Fibroblast of skin of scalp (primary cell): ENCODE measurements at regions not wholly inside any gene's neighbourhood (a gene's known extent, or its start where the extent isn't known, plus 50 kb on each side); places are given as distances from the start of the nearest gene placed in this dataset.

Source experiments
- DNase-seq: peaks from one replicate; pipeline ENCODE4 v3.0.0-alpha.2; 2013

DNA sequence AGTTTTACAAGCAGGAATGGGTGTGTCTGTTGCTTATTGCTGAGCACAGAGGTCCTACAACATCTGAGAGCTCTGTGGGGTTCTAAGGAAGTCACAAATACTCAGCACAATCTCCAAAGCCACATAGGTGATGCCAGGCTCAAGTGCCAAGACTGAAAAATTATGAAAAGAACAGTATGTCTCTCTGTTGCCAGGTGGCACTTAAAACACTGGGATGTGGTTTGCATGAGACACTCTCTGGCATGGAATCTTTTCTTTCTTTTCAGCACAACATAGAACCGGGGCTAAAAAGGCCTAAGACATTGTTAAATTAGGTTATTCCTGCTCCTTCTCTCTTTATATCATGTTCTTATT, 127.3 kb upstream of the PRICKLE2 start:
- DNase-seq, result no peak

DNA sequence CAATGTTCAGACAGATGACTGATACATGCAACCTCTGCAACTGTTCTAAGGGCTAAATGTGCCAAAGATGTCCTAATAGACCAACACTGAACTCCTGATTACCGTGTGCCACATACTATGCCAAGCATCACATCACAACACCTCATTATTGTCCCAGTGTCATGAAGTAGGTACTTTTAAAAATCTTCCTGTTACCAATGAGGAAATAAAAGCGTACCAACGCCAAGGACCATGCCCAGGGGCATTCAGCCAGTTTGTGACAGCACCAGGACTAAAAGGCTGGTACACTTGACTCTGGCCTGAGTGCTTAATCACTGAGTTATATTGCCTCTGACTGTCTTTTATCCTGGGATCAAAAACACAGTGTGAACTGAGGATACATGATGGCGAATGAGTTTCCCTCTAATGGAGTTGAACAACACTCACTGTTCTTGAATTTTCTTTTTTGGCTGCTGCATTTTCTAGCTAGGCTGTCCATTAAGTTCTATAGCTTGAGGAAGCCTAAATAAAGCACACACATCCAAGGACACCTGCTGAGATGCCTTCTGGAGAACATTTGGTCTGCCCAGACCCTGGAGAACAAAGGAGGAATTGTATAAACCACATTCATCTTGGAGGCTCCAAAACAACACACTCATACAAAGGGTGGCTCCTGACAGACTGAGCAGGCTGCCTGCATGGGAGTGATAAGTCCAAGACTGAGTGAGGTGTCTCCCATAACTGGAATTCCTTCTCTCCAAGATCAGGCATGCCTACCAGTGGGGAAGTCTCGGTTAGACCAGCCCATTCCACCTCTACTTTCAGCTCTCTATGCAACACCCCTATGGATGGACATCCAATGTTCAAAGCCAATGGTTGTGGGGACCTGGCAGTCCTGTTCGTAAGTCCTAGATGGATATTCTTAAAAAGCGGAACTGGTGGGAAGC, 126.7 kb upstream of the PRICKLE2 start:
- DNase-seq, result peak; percentile 66

DNA sequence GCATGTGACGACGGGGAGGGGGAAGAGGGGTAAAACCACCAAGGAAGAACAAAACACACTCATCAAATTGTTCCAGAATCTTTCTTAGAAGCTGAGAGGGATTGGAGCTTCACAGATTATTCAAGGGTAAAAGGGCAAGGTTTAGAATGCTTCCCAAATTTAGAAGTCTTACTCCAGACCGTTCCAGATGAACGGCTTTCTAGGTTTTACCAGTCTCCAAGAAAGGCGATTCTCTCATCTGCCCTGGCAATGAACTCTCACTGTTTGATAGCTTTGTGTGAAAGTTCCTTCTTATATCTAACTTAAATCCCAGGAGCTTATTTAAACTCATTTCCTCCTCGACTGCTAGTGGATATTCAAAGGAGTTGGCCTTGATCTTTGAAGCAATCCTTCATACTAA, 124.3 kb upstream of the PRICKLE2 start:
- DNase-seq, result no peak

GRCh38 chr3:64345371-64345770, 120.1 kb upstream of the PRICKLE2 start:
- DNase-seq, result peak; percentile 76

DNA sequence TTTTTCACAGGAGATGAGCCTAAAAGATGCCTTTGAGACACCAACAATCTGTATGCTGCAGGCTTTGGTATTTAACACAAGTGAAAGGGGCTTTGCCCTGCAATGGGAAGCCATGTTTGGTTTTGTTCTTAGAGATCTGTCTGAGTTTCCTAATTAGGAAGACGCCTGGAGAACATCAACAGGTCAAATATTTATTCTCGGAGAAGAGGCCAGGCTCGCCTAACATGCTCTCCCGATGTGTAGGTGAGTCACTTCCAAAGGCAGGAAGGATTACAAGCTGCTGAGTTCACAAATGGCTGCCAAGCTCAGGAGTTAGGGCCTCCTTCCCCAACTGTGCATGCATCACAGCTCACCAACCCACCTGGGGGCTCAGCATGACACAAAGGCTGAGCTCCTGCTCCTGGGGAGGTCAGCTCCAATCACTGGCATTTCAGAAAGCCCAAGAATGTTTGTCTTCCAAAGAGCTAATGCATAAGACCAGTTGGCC, 119.5 kb upstream of the PRICKLE2 start:
- DNase-seq, result peak; percentile 72

DNA sequence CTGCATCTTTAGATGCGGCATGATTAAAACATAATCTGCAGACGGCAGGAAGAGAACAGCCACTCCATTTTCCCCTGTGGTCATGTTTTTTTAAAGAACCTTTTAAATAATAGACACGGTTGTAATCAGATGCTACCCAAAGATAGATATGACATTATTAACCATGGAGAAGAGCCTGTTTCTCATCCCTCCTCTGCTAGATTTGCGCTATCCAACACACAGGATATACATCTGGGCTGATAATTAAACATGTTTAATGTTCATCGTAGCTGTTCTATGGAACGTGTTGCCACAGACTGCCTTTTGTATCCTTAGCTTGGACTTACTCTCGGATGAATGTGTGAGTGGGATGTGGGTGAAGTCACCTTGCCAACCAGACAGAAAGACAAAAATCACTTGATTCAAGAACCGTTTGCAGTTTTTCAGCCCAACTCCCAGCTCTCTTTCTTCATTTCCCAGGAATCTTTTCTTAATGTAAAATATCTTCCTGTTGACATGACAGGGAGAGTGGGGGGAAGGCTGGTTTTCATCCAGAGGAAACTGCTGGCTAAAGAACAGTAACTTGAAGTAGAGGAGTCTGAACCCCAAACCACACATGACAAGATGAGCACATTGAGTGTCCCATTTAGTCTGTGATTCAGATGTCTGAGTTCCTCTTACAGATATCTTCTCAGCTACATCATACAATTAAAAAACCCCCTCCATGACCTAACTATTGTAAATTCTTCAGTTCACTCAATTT, 118.6 kb upstream of the PRICKLE2 start:
- DNase-seq, result peak; percentile 90

DNA sequence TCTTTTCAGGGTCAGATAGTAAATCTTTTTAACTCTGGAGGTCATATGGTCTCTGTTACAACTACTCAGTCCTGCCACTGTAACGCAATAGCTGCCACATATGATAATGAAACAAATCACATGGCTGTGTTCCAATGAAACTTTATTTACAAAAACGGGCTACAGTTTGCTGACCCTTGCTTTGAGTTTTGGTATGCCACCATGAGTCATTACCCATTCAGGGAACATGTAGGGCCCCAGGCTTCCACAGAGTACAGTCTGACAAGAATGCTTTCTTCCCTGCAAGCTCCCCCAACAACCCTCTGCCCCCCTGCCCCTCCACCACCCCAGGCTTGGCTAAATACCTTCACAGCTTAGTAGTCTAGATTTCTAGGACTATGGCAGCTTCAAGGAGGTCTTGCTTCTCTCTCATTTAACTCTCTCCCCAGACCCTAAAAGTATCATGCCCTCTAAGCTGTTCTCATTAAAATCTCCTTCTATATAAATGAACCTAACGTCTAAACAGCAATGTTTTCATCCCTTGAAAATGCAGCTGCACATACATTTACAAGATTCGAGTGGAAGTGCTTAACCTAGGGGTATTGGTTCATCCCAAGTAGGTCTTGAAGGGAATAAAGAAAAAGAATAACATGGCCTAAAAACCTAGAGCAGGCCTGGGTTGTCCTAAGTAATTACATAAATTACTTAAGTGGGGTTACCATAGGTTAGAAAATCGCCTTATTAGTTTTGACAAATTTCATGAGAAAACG, 117.8 kb upstream of the PRICKLE2 start:
- peak; percentile 95 for DNase-seq

GRCh38 chr3:64341296-64341695, 116.0 kb upstream of the PRICKLE2 start:
- DNase-seq, result peak; percentile 79

GRCh38 chr3:64340641-64341101, 115.4 kb upstream of the PRICKLE2 start:
- peak; percentile 93 for DNase-seq

GRCh38 chr3:64336488-64336887, 111.2 kb upstream of the PRICKLE2 start:
- DNase-seq, result no peak

DNA sequence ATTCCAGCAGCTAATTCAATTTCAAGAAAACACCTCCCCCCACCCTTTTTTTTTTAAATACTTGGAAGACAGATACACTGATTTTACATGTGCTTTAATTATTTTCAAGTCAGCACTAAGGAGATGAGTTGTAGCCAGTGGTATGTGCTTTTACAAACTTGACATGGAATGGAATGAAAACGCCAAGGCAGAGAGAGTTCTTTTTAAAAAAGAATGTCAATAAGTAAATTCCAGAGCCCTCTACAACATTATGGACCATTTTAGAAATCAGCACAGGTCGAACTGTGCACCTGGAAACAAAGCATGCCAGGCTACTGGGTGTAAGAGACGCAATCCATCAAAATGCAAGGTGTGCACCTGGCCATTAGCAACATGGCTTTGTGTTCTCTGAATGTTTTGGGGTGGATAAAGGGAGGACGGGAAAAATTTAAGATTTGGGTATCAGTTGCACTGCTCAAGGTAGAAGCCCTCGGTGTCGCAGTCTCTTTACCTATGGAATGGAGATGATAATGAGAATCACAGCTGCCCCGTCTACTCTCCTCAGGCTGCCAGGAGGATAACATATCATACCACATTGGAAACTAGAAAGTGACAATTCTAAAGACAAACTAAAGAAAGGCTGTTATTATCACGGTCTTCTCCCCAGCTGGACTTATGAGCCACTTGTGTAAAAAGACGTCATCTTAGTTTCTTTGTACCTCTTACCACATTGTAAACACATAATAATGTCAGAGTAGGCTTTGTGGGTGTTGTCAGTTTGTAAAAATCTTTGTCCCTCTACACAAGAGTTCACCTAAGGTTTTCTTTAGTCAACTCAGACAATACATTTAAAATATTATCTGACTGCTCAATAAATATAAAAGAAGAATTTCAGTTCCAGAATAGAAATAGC, 107.4 kb upstream of the PRICKLE2 start:
- peak; percentile 84 for DNase-seq

GRCh38 chr3:64331605-64332004, 106.3 kb upstream of the PRICKLE2 start:
- DNase-seq, result no peak

- no peak for DNase-seq
These were observed 103.8 kb upstream of the PRICKLE2 start for GRCh38 chr3:64329037-64329436.

- DNase-seq, result no peak
These were observed 102.0 kb upstream of the PRICKLE2 start for GRCh38 chr3:64327100-64327804.

GRCh38 chr3:64321747-64322146, 96.5 kb upstream of the PRICKLE2 start:
- peak; percentile 90 for DNase-seq

GRCh38 chr3:64319391-64319790, 94.1 kb upstream of the PRICKLE2 start:
- DNase-seq, result no peak

- no peak for DNase-seq
These were observed 93.5 kb upstream of the PRICKLE2 start for GRCh38 chr3:64318668-64319271.

DNA sequence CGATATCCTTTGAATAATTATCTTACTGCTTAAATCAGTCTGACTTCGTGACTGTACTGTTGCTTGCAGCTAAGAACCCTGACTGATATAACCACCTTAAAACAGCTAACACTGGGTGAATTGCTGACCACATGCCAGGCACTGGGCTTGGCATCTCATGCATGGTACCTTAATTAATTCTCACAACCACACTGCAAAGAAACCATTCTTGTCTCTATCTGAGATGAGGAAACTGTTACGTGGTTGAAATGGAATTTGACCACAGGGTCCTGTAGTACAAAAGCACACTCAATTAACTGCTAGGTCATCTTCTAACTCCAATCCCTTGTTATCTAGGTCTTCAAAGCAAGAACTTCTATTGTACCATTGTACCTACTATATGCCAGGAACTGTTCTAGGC, 92.7 kb upstream of the PRICKLE2 start:
- DNase-seq, result no peak

DNA sequence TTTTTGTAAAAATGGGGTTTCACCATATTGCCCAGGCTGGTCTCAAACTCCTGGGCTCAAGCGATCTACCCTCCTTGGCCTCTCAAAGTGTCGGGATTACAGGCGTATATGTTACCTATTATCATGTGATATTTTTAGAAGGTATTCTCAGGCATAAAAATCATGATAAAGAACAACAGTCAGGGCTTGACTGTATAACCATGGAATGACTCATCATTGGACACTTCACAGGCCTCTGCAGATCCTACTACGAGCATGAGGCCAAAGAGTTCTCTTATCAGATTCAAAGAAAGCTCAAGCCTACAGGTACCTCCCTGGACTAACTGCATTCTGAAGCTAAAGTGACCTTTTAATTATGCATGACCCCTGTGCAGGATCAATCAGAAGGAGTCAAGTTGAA, 91.7 kb upstream of the PRICKLE2 start:
- DNase-seq, result no peak

DNA sequence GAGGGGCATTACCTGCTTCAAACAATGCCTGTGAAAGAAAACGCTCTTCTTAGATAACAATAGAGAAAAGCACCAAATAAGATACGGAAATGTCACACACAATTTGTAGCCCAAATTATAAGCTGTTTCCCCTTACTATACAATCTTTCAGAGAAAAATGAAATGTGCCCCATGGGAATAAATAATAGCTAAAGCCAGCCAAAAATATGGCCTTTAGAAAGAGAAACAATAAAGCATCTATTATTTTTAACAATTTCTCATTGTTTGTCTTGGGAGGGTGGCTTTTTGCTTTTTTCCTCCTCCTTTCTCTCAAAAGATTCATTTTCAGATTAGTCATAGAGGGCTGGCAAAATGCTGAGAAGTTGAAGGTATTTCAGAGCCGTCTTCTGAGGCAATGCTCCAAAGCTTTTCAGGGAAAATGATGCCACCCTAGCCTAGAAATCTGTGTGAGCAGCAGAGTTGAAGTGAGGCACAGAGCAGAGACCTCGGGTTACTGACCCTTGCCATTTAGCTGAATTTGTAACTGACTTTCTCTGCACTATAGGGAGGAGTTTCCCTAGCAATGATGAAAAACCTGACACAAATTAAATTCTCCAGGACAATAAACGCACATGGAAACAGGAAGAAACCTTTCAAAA, 86.3 kb upstream of the PRICKLE2 start:
- peak; percentile 65 for DNase-seq
